HEK293 (cell line): ENCODE measurements at regions not wholly inside any gene's neighbourhood (a gene's known extent, or its start where the extent isn't known, plus 50 kb on each side); places are given as distances from the start of the nearest gene placed in this dataset.

Source experiments
- CTCF ChIA-PET: fragments of 350-600 bp; formaldehyde crosslinking; extraction: SDS; loops from one replicate; lab custom pipeline; 2021; ENCODE audit warnings: antibody characterized with exemption; lab: Yijun Ruan, JAX
- POLR2A ChIA-PET: fragments of 300-600 bp; formaldehyde crosslinking; extraction: SDS; loops from one replicate; lab custom pipeline; 2020; ENCODE audit warnings: antibody characterized with exemption, inconsistent platforms; lab: Yijun Ruan, JAX
- H3K27ac ChIP-seq: fragments of 200-500 bp; sonication (Bioruptor generic); 2 replicates; pipeline ENCODE4 v1.5.1; 2014; ENCODE audit warnings: low read depth, low read length, control low read depth, inconsistent platforms; ENCODE audit errors: extremely low read depth
- H3K36me3 ChIP-seq, 2 experiments: fragments of 200-500 bp in 1 of 2; sonication (Bioruptor generic) in 1 of 2; 1 replicate in 1 of 2; 2 replicates in 1 of 2; pipeline ENCODE4 v1.5.1; 2014 to 2017; ENCODE audit warnings: inconsistent platforms in 2 of 2, low read length in 2 of 2; ENCODE audit not compliant: control insufficient read depth in 2 of 2, insufficient read depth in 1 of 2
- H3K4me1 ChIP-seq: fragments of 200-500 bp; sonication (Bioruptor generic); 2 replicates; pipeline ENCODE4 v1.5.1; 2014; ENCODE audit warnings: mild to moderate bottlenecking, low read length, inconsistent platforms; ENCODE audit not compliant: control insufficient read depth, insufficient read depth
- H3K4me3 ChIP-seq: 2 replicates; pipeline ENCODE4 v1.5.1; 2011; ENCODE audit warnings: low read depth, mild to moderate bottlenecking, control low read depth, low read length, moderate library complexity
- H3K9me3 ChIP-seq: fragments of 200-500 bp; sonication (Bioruptor generic); 2 replicates; pipeline ENCODE4 v1.5.1; 2014; ENCODE audit warnings: low read depth, low read length, inconsistent platforms; ENCODE audit not compliant: control insufficient read depth, insufficient read depth
- ATF2 ChIP-seq: fragments of 450-650 bp; formaldehyde crosslinking; IDR thresholded peaks from 2 replicates; pipeline ENCODE4 v1.5.1; 2016; ENCODE audit warnings: missing biosample characterization, missing genetic modification characterization, low read depth
- GLIS2 ChIP-seq: fragments of 450-650 bp; formaldehyde crosslinking; IDR thresholded peaks from 2 replicates; pipeline ENCODE4 v1.5.1; 2016; ENCODE audit warnings: missing biosample characterization, missing genetic modification characterization
- HIC1 ChIP-seq: fragments of 450-650 bp; formaldehyde crosslinking; IDR thresholded peaks from 2 replicates; pipeline ENCODE4 v1.5.1; 2016; ENCODE audit warnings: missing biosample characterization, missing genetic modification characterization
- MEIS1 ChIP-seq: sonication (generic); formaldehyde crosslinking; IDR thresholded peaks from 2 replicates; pipeline ENCODE4 v1.8.1; 2022; ENCODE audit warnings: missing genetic modification reagents, mild to moderate bottlenecking, borderline replicate concordance
- OVOL3 ChIP-seq: fragments of 450-650 bp; formaldehyde crosslinking; IDR thresholded peaks from 2 replicates; pipeline ENCODE4 v1.5.1; 2016; ENCODE audit warnings: missing biosample characterization, missing genetic modification characterization
- SCRT1 ChIP-seq: fragments of 450-650 bp; formaldehyde crosslinking; IDR thresholded peaks from 2 replicates; pipeline ENCODE4 v1.5.1; 2016; ENCODE audit warnings: missing biosample characterization, missing genetic modification characterization, borderline replicate concordance
- SP7 ChIP-seq: fragments of 450-650 bp; formaldehyde crosslinking; IDR thresholded peaks from 2 replicates; pipeline ENCODE4 v1.5.1; 2016; ENCODE audit warnings: missing biosample characterization, missing genetic modification characterization
- YY2 ChIP-seq: fragments of 450-650 bp; formaldehyde crosslinking; IDR thresholded peaks from 2 replicates; pipeline ENCODE4 v1.5.1; 2016; ENCODE audit warnings: missing biosample characterization, missing genetic modification characterization
- ZBTB17 ChIP-seq: fragments of 450-650 bp; formaldehyde crosslinking; IDR thresholded peaks from 2 replicates; pipeline ENCODE4 v1.5.1; 2016; ENCODE audit warnings: missing biosample characterization, missing genetic modification characterization
- ZBTB7A ChIP-seq: fragments of 450-650 bp; formaldehyde crosslinking; IDR thresholded peaks from 2 replicates; pipeline ENCODE4 v1.5.1; 2016; ENCODE audit warnings: low read depth, missing biosample characterization, missing genetic modification characterization
- ZFP69B ChIP-seq: fragments of 450-650 bp; formaldehyde crosslinking; IDR thresholded peaks from 2 replicates; pipeline ENCODE4 v1.5.1; 2016; ENCODE audit warnings: missing biosample characterization, missing genetic modification characterization
- ZNF155 ChIP-seq: fragments of 450-650 bp; formaldehyde crosslinking; IDR thresholded peaks from 2 replicates; pipeline ENCODE4 v1.5.1; 2016; ENCODE audit warnings: missing biosample characterization, missing genetic modification characterization
- ZNF157 ChIP-seq: fragments of 450-650 bp; formaldehyde crosslinking; IDR thresholded peaks from 2 replicates; pipeline ENCODE4 v1.5.1; 2016; ENCODE audit warnings: missing biosample characterization, missing genetic modification characterization
- ZNF366 ChIP-seq: fragments of 450-650 bp; formaldehyde crosslinking; conservative IDR thresholded peaks from 2 replicates; pipeline ENCODE4 v1.5.1; 2016; ENCODE audit warnings: missing biosample characterization, missing genetic modification characterization
- ZNF398 ChIP-seq: fragments of 450-650 bp; formaldehyde crosslinking; IDR thresholded peaks from 2 replicates; pipeline ENCODE4 v1.5.1; 2017; ENCODE audit warnings: missing biosample characterization, missing genetic modification characterization
- ZNF404 ChIP-seq: fragments of 450-650 bp; formaldehyde crosslinking; IDR thresholded peaks from 2 replicates; pipeline ENCODE4 v1.5.1; 2017; ENCODE audit warnings: missing biosample characterization, missing genetic modification characterization
- ZNF670 ChIP-seq: fragments of 450-650 bp; formaldehyde crosslinking; IDR thresholded peaks from 2 replicates; pipeline ENCODE4 v1.5.1; 2016; ENCODE audit warnings: missing biosample characterization, missing genetic modification characterization, low read depth
- ZNF747 ChIP-seq: fragments of 450-650 bp; formaldehyde crosslinking; IDR thresholded peaks from 2 replicates; pipeline ENCODE4 v1.5.1; 2016; ENCODE audit warnings: missing biosample characterization, missing genetic modification characterization
- TF ChIP-seq, protein P1 (sequence below): fragments of 450-650 bp; formaldehyde crosslinking; IDR thresholded peaks from 2 replicates; pipeline ENCODE4 v1.5.1; 2016; ENCODE audit warnings: missing biosample characterization, missing genetic modification characterization
- TF ChIP-seq, protein P2 (sequence below): fragments of 450-650 bp; formaldehyde crosslinking; IDR thresholded peaks from 2 replicates; pipeline ENCODE4 v1.5.1; 2016; ENCODE audit warnings: missing biosample characterization, missing genetic modification characterization
- TF ChIP-seq, protein P3 (sequence below): fragments of 450-650 bp; formaldehyde crosslinking; IDR thresholded peaks from 2 replicates; pipeline ENCODE4; 2016; ENCODE audit warnings: missing biosample characterization, missing genetic modification characterization

GRCh38 chr6:16999491-17000436 lies 102.1 kb upstream of the STMND1 start:
- Histone ChIP-seq H3K27ac (no peak overlapping the region), H3K36me3 (no peaks in the 10 kb centered on the region), H3K9me3 (no peaks in the 10 kb centered on the region), H3K4me3 (no peak overlapping the region), H3K4me1 (0 out of 2 replicates have a peak, but pooled peaks cover 3% of the 10 kb centered on the region)
- ChIA-PET CTCF (interaction anchor here (0.9 to 2.4 kb wide), 4 partner anchors 32 to 488 kb away, joined by 3 to 11 read pairs (median 6); no protein-coding TSS in a partner anchor), POLR2A (no interaction called here)
- 0 out of 2 replicates have a peak, but pooled peaks have one; percentile 56 for TF ChIP-seq ZNF747 (tag by site-specific recombination)
- TF ChIP-seq SCRT1 (tag by site-specific recombination): no peak
- peak; percentile 65; the same call in 1 of the 2 replicates for TF ChIP-seq ZBTB17 (tag by site-specific recombination)
- TF ChIP-seq, protein P1, sequence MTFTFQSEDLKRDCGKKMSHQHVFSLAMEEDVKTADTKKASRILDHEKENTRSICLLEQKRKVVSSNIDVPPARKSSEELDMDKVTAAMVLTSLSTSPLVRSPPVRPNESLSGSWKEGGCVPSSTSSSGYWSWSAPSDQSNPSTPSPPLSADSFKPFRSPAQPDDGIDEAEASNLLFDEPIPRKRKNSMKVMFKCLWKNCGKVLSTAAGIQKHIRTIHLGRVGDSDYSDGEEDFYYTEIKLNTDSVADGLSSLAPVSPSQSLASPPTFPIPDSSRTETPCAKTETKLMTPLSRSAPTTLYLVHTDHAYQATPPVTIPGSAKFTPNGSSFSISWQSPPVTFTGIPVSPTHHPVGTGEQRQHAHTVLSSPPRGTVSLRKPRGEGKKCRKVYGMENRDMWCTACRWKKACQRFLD (tag by site-specific recombination): no peak
- TF ChIP-seq YY2 (tag by site-specific recombination): 0 out of 2 replicates have a peak, but pooled peaks have one; percentile 27
- TF ChIP-seq ZNF366 (tag by site-specific recombination): peak; percentile 95

- TF ChIP-seq ZNF157 (tag by site-specific recombination): no peak
- TF ChIP-seq SP7 (tag by site-specific recombination): no peak
- TF ChIP-seq GLIS2 (tag by site-specific recombination): no peak
- no peak for TF ChIP-seq ATF2 (tag by site-specific recombination)
- TF ChIP-seq ZNF398 (tag by site-specific recombination): no peak
- no peak for TF ChIP-seq ZNF404
- TF ChIP-seq ZFP69B (tag by site-specific recombination): no peak
- no peak for TF ChIP-seq OVOL3 (tag by site-specific recombination)
- no peak for TF ChIP-seq MEIS1 (CRISPR knock-in tag)
- TF ChIP-seq ZNF155 (tag by site-specific recombination): no peak
- TF ChIP-seq, protein P2, sequence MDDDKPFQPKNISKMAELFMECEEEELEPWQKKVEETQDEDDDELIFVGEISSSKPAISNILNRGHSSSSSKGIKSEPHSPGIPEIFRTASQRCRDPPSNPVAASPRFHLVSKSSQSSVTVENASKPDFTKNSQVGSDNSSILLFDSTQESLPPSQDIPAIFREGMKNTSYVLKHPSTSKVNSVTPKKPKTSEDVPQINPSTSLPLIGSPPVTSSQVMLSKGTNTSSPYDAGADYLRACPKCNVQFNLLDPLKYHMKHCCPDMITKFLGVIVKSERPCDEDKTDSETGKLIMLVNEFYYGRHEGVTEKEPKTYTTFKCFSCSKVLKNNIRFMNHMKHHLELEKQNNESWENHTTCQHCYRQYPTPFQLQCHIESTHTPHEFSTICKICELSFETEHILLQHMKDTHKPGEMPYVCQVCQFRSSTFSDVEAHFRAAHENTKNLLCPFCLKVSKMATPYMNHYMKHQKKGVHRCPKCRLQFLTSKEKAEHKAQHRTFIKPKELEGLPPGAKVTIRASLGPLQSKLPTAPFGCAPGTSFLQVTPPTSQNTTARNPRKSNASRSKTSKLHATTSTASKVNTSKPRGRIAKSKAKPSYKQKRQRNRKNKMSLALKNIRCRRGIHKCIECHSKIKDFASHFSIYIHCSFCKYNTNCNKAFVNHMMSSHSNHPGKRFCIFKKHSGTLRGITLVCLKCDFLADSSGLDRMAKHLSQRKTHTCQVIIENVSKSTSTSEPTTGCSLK (tag by site-specific recombination): no peak
- TF ChIP-seq, protein P3, sequence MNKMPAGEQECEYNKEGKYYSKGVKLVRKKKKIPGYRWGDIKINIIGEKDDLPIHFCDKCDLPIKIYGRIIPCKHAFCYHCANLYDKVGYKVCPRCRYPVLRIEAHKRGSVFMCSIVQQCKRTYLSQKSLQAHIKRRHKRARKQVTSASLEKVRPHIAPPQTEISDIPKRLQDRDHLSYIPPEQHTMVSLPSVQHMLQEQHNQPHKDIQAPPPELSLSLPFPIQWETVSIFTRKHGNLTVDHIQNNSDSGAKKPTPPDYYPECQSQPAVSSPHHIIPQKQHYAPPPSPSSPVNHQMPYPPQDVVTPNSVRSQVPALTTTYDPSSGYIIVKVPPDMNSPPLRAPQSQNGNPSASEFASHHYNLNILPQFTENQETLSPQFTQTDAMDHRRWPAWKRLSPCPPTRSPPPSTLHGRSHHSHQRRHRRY (tag by site-specific recombination): no peak
- no peak for TF ChIP-seq ZBTB7A (tag by site-specific recombination)
- no peak for TF ChIP-seq HIC1 (tag by site-specific recombination)
- TF ChIP-seq ZNF670 (tag by site-specific recombination): no peak
- no peak overlapping the region for H3K27ac ChIP-seq
- no peaks in the 10 kb centered on the region for H3K9me3 ChIP-seq
- no peak overlapping the region for H3K4me3 ChIP-seq
- ChIA-PET POLR2A (no interaction called here), CTCF (interaction anchor here (0.6 to 2.4 kb wide), 5 partner anchors 19 to 332 kb away, joined by 3 to 11 read pairs (median 3); no protein-coding TSS in a partner anchor)
- H3K36me3 ChIP-seq: no peaks in the 10 kb centered on the region
- H3K4me1 ChIP-seq: 0 out of 2 replicates have a peak, but pooled peaks cover 3% of the 10 kb centered on the region
Observed at GRCh38 chr6:16998461-16998860, 103.4 kb upstream of the STMND1 start.
